Pons (tissue), 1 donor: ENCODE measurements at regions not wholly inside any gene's neighbourhood (a gene's known extent, or its start where the extent isn't known, plus 50 kb on each side); places are given as distances from the start of the nearest gene placed in this dataset.

Source experiments
- DNase-seq: peaks from one replicate; pipeline ENCODE4 v3.0.0-alpha.2; 2016; ENCODE audit warnings: low spot score

DNA sequence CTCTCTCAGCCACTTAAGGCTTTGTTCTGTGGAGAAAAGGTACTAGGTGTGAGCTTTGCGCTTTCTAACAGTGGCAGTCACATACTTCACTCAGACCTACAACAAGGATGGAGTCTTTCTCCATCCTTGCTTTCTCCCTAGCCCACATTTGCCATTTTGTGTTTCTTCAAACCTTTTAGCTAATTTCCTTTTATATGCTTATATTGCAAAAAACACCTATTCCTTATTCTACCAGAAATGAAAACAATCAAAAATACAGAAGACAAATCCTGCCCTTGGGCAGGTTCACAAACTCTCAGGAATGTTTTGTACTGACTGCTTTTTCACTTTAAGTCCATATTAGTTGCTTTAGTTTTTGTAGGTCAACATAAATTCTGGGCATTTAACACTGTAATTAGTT is 914.2 kb downstream of the SQOR start:
- no peak for DNase-seq

DNA sequence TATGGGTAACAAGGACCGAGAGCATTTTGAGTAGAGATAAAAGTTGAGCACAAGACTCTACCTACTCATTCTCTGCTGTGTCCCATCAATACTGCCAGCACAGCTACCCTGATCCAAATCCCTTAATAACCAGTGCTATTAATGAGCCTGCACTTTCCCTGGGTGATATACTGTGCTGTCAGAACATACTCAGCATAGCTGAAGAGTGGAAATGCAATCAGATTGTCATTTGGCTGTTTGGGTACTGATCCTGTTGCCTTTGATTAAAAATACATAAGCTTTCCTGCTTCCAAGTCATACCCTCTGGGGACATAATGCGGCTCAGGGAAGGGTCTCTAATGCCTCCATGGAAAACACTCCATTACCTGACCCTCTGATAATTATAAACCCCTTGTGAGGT is 917.5 kb downstream of the SQOR start:
- DNase-seq = no peak

DNA sequence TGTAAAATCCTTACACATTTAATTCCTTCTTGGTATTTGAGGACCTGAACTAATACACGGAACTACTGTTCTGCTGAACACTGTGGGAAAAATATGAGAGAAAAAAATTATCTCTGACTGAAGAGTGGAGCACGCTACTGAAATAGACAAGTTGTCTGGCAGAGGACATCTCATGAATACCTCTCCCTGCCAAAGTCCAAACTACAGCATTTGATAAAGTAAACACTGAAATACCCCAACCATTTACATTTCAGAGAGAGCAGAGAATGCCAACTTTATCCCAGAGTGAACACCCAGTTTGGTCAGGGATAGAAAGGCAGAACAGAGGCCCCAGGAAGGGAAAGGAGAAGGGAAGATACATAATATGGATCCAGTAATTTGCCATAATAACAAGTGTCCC is 920.7 kb downstream of the SQOR start:
- DNase-seq = no peak

DNA sequence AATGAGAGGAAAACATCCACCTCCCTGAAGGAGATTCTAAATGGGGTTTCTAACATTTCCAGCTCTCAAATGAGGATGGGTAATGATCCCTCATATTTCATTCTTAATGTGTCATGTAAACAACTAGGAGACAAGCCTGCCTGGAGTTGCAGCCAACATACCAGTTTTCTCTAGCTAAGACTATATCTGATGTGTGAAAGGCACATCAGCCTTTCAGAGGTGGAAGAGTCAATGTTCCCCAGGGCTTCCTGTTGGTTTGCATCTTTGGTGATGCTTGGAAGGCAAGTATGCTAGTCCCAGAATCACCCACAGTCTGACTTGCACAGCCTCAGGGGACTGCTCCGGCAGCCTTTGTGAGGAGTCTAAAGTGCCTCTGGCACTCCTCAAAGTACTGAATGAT is 921.2 kb downstream of the SQOR start:
- no peak for DNase-seq

DNA sequence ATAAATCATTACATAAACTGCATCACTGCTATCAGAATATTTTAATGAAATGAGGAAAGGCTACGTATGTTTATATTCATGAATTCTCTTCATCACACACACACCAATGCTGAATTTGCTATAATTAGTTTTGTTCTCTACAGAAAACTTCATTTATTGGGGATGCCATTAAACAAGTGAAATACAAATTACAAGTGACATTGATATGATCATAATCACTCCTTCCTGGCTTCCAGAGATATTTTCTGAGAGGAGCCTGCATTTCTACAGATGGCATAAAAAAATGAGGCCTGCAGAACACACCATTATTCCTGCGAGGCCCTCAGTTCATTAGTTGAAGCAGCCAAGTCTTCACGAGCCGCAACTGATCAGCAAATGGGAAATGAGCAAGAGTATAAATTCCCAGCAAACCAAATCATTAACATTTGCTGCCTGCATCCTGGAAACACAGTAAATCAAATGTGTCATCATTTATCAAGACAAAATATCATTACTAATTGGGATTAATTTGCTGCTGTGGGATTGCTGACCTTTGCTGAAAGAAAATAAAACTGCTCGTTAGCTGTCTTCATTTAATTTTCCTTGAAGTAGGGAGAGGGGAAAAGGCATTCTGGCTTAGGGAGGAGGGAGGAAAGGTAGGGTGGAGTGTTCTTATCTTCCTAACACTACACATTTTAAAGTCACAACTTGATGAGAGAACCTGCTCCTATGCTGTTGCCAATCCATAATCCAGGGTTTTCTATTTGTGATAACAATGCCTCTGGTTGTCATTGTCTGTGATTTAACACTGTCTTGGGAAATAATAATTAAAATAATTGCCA is 921.9 kb downstream of the SQOR start:
- no peak for DNase-seq

DNA sequence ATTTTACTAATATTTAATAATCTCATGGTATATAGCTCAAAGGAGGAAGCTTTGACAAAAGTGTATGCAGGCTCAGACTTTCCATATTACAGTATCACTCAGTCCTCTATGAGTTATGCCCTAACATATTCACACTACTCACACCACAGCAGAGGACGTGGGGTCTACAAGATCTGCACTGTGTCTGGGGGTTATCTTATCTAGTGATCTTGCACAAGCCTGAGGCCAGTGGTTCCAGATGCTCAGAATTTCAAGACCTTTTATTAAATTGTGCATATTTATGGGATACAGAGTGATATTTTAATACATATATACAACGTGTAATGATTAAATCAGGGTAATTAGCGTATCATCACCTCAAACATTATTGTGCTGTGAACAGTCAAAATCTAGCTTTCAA is 933.1 kb downstream of the SQOR start:
- no peak for DNase-seq

DNA sequence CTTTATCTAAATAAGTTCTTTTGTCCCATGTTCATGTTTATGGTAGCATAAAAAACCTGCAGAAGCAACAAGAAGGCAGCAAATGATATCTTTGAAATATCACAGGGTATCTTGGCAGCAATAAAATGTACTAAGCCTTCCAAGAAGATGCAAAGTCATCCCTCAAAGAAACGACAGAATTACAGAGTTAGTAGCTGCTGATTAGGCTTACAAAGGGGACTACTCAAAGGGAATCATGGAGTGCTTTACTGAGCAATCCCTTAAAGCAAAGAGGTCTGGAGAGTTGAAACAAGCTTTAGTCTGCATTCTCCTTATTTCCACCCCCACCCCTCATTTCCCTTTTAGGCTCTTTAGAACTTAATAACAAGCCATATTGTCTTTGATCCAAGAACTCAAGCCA is 935.0 kb downstream of the SQOR start:
- no peak for DNase-seq

DNA sequence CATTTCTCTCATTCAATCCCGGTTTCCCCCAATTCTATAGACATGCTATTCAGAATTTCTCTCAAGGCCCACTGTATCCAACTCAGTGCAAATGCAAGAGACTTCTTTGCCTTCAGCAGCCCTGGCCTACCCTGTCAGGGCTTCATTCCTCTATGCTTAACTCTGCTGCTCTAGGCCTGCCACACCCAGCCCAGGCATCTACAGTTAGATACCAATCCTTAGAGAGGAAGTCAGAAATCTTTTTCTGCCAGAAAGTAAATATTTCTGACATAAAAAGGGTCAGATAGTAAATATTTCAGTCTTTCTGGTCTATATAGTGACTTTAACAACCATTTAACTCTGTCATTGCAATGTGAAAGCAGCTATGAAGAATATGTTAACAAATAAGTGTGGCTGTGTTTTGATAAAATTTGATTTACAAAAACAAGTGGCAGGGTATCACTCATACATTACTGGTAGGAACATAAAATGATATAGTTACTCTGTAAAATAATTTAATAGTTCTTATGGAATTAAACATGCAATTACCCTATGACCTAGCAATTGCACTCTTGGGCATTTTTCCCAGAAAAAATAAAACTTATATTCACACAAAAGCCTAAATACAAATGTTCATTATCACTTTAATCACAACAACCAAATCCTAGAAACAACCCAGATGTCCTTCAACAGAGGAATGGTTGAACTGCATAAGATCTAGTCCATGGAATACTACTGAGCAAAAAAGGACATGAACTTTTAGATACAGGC is 942.0 kb downstream of the SQOR start:
- no peak for DNase-seq

DNA sequence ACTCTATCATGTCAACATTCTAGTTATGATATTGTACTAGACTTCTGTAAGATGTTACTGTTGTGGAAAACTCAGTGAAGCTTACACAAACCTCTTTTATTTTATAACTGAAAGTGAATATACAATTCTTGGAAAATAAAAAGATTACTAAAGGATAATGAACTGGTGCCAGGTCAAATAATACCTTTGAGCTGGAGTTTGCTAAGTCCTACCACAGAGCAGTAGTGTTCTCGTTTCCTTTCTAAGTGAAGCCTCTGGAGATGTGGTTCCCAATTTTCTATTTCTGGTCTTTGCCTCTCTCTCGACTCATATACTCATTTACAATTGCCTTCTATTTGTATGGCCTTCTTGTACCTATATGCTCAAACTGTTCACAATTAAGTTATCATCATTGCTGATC is 942.9 kb downstream of the SQOR start:
- DNase-seq = no peak

DNA sequence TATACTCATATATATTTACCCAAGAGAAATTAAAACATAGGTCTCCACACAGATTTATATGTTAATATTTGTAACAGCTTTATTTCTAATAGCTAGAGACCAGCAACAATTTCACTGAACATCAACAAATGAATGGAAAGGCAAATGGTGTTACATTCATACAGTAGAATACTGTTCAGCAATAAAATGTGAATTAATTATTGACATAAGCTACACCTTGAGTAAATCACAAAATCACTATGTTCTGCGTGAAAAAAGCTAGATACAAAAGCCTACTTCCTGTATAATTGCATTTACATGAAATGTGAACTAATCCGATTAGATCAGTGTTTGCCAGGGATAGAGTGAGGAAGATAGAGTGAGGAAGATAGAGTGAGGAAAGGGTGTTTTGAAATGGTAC is 945.7 kb downstream of the SQOR start:
- no peak for DNase-seq

DNA sequence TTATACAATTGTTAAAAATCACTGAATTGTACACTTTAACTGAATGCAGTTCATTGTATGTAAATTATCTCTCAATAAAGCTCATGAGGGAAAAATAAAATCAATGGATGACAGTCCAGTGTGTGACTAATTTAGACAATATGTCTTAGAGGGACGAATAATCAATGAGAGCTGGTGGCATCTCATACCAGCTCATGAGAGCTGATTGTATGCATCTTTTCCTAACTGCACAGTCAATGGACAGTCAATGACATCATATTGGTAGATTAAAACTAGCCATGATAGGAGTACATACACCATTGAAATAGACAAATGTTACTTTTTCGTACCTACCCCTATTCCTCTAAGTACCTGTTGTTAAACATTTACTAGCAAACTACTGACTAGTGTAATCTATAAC is 946.1 kb downstream of the SQOR start:
- DNase-seq = no peak

DNA sequence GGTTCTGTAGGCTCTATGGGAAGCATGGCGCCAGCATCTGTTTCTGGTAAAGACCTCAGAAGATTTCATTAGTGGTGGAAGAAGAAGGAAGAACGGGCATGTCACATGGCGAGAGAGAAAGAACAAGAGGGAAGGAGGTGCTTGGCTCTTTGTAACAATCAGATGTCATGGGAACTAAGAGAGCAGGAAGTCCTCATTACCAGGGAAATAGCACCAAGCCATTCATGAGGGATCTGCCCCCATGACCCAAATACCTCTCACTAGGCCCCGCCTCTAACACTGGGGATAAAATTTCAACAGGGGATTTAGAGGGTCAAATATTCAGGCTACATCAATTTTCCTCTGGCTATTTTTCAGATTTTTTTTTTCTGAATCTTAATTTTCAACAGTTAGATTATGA is 954.3 kb downstream of the SQOR start:
- no peak for DNase-seq

DNA sequence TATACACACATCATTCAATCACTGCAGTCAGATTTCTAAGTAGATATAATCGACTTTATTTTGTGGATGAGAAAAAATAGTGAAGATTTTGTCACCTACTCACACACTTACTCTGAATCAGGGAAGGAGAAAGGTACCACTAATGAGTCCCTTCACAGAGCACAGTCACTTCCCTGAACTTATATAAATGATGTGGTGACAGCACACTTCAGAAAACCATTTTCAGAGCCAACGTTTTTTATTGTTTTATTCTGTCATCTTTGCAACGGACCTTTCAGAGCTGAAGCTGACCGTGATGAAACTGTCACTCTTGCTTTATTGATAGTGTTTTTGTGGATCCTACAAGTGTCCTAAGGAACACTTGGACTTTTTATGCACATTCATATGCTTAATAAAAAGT is 956.6 kb downstream of the SQOR start:
- no peak for DNase-seq

DNA sequence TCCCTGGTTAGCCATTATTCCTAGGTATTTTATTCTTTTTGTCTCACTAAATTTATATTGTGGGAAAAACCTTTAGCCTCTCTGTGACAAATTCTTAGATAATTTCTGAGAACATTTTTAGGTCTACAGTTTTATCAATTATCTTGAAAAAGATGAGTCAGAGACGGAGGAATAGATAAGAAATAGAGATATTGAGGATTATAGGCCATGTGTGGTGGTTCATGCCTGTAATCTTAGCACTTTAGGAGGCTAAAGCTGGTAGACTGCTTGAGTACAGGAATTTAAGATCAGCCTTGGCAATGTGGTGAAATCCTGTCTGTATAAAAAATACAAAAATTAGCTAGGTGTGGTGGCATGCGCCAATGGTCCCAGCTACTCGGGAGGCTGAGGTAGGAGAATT is 960.2 kb downstream of the SQOR start:
- DNase-seq = no peak

DNA sequence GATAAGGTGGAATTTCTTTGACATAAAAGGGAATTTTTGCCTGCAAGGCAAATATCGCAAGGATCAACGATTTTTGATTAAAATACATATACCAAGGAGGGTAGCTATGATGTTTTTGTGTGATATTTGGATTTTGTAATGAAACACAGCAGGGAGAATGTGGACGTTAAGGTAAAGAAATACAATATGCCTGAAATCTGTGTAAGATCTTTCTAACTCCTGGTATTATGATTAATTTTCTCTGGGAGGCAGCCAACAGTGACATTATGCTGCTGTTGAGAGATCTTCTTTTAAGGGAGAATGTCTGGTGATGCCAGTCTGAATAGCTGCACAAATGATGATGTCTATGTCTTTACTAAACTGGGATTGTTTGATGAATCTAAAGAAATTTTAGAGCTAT is 972.2 kb downstream of the SQOR start:
- DNase-seq = no peak

DNA sequence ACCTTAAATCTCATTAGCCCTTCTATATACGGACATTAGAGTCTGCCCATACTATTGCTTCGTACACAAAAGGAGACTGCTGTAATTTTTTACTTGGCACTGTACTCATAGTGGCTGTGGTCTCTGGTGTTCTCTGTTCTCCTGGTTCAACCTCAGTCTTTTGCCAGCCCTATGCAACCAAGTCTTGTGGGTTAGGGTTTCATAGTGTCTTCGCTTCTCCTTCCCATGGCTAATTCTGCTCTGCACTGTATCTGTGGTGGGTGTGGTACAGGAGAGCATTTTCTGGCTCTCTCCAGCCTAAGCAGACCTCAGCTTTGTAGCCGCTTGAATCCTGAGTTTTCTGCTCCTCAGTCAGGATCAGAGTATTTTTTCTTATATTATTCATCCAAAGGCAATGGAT is 981.2 kb downstream of the SQOR start:
- no peak for DNase-seq

DNA sequence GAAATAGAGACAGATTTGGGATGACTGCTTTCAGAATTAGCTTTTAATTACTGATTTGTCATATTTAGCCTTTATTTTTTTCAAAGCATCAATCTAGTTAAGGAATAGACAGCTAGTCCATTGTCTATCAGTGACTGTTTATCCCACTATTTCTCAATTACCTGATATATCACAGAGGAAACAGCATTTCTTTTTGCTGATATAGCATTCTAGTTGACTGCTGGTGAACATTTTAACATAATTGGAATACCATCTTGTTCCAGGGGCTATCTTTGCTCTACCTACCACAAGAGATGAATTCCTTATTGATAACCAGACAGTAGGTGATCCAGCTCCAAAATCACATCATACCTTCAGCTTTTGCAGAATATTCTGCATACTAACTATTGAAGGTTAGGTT is 982.7 kb downstream of the SQOR start:
- DNase-seq = no peak

DNA sequence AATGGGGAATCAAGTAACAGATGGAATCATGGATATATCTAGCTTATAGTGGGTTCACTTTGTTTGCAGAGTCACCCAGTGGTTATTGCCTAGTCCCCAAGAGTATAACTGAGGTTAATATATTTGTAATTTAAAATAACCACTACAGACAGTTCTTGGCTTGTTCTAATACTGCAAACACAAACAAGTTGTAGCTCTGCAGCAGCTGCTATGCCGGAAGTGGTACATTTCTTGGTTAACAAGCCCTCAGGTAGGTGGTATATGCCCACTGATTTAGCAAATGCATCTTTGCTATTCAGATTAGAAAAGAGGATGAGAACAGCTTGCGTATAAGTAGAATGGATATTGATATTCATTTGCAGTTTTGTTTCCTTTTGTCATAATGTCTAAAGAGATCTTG is 984.2 kb downstream of the SQOR start:
- DNase-seq = no peak

DNA sequence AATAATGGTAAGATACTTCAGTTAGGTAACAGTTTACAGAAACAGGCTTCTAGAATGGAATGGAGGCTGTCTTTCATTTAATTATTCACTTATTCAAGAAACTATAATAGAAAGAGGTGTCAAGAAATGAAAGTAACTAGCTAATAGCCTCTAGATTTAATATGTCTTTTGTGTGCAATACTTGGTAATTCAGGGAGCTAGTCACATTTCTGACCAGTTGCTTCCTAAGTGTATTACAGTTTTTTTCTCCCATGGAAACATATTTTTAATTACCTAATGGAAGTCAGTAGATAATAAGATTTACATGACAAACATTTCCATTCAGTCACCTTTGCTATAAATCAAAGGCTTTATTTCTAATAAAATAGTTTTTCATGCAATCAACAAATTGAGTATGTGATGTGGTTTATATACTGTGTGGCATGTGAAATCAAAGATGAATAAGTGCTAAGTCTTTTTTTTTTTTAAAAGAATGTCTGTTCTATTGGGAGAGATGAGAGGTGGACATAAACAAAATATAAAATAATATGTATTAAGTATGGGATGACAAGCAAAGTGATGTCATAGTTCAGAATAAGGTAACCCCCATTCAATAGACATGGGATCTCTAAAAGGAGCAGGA is 985.7 kb downstream of the SQOR start:
- DNase-seq = no peak

DNA sequence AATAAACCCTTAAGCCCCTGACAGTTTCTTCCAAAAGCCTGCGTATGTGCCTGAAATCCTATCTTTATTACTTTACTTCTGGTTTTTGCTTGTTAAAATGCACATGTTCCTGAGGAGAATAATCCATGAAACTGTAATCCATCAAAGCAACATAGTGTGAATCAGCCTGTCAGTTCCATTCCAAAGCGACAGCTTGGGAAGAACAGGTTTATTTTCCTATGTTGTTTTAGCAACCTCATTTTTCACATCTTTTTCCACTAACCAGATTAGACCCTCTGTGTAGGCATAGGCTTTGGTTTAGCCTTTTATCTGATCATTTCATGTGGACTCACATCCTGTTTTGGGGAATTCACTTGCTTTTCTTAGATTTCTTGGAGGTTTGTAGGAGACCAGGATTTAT is 988.0 kb downstream of the SQOR start:
- DNase-seq = no peak

DNA sequence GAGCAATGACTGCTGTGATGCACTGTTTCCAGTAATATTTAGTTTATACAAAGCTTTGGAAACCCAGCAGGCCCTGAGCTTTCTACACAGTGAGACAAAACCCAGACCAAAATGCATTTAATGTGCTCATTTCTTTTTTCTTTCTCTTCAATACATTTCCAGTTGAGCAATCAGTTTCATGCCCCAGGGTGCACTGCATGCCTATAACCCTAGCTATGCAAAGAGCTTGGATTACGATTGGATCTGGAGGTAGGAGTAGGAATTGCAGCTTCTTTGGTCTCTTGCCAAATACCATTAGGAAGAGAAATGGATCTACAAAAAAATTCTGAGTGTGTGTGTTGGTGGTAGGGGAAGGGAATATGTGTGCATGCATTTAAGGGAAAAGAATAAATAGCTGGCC is 1001.4 kb downstream of the SQOR start:
- DNase-seq = no peak

DNA sequence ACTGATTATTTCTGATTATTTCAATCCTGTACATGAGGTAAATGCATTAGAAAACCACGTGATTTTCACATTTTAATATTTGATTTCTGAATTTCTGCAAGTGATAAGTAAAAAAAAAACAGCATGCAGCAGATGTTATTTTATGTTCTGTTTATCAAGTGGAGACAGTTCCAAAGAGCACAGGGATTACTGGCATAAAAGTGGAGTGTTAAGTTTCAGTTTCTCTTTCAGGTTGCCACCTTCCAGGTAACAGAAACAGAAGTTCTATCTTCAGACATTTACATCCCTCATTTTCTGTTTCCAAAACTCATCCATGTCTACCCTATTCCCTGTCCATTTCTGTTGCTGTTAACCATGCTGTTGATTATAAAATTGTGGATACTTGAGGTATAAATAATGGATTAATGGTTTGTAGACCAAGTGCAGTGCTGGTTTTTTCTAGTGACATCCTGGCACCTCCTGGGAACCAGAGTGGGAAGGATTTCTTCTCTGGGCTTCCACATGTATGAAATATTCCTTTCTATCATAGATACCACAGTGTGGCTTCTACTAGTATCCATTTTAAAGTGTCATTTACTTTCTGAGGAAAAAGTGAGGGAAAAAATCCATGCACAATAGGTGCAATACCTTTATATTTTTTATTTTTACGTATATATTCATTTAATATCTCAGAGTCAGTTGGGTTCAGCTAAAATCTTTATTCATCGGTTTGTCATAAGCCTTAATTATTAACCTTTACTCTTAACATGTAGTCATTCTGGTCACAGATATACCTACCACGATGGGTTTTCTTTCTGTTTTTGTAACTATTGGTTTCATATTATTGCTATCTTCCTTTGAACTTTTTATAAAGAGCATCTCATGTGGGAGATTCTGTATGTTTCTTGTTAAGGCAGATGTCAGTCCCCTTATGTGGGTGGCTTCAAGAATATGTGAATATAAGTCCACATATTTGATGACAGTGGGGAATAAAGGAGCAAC is 1010.0 kb downstream of the SQOR start:
- no peak for DNase-seq
